Panc1 (cell line): ENCODE measurements at regions not wholly inside any gene's neighbourhood (a gene's known extent, or its start where the extent isn't known, plus 50 kb on each side); places are given as distances from the start of the nearest gene placed in this dataset.

Source experiments
- POLR2AphosphoS5 ChIP-seq: IDR thresholded peaks from 2 replicates; pipeline ENCODE4 v1.6.1; 2012; ENCODE audit warnings: mild to moderate bottlenecking, low read depth, low read length, moderate library complexity
- REST ChIP-seq, 2 experiments: IDR thresholded peaks; 2 replicates each; pipeline ENCODE4 v1.6.1; 2011 to 2012; ENCODE audit warnings: low read depth in 2 of 2, control low read depth in 1 of 2, low read length in 1 of 2, mild to moderate bottlenecking in 1 of 2, moderate library complexity in 1 of 2; ENCODE audit not compliant: insufficient read depth in 1 of 2
- SIN3A ChIP-seq: IDR thresholded peaks from 2 replicates; pipeline ENCODE4 v1.6.1; 2012; ENCODE audit warnings: low read depth, mild to moderate bottlenecking, low read length, moderate library complexity, borderline replicate concordance; ENCODE audit not compliant: insufficient read depth
- TCF7L2 ChIP-seq: IDR thresholded peaks from 2 replicates; pipeline ENCODE4 v1.6.1; 2011; ENCODE audit warnings: mild to moderate bottlenecking, low read depth, low read length, inconsistent platforms
- TF ChIP-seq, protein P1 (sequence below): fragments of 450-650 bp; IDR thresholded peaks from 2 replicates; pipeline ENCODE4 v1.5.1; 2017; ENCODE audit warnings: mild to moderate bottlenecking

GRCh38 chr7:46100521-46100920 lies 179.4 kb upstream of the IGFBP3 start:
- TF ChIP-seq, protein P1, sequence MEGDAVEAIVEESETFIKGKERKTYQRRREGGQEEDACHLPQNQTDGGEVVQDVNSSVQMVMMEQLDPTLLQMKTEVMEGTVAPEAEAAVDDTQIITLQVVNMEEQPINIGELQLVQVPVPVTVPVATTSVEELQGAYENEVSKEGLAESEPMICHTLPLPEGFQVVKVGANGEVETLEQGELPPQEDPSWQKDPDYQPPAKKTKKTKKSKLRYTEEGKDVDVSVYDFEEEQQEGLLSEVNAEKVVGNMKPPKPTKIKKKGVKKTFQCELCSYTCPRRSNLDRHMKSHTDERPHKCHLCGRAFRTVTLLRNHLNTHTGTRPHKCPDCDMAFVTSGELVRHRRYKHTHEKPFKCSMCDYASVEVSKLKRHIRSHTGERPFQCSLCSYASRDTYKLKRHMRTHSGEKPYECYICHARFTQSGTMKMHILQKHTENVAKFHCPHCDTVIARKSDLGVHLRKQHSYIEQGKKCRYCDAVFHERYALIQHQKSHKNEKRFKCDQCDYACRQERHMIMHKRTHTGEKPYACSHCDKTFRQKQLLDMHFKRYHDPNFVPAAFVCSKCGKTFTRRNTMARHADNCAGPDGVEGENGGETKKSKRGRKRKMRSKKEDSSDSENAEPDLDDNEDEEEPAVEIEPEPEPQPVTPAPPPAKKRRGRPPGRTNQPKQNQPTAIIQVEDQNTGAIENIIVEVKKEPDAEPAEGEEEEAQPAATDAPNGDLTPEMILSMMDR, result no peak
- TF ChIP-seq POLR2AphosphoS5 (no peak), REST (IDR thresholded peaks at IDR 0.05; ENCODE audit: insufficient read depth in 1 of 2, low read depth in 2 of 2, low read length in 1 of 2) (no peak), SIN3A (no peak), TCF7L2 (no peak)
